ENCODE measurements at regions not wholly inside any gene's neighbourhood (a gene's known extent, or its start where the extent isn't known, plus 50 kb on each side); places are given as distances from the start of the nearest gene placed in this dataset.

DNA sequence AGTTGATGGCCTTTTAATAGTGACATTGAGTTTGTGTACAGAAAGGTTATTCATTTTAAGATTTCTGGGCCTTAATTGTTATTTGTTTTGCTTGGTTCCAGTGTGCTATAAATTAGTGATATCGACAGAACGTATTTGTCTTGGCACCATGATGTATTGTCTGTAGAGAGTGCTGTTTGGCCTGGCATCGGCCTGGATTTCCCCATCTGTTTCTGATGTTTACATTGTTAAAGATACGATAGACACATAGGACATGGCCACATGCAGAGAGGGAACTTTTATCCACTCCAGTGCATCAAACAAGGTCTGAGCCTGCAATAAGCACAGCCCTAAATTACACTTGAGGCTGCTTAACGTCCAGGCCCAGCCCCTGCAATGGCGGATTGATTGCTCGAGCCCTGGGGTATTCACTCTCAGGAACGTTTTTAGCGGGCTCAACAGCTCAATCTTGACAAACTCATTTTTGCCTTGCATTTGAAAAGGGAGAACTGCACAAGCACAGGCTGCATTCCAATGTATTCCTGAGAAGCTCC is 144.7 kb downstream of the SLC4A3 start:
- no peak for DNase-seq

DNA sequence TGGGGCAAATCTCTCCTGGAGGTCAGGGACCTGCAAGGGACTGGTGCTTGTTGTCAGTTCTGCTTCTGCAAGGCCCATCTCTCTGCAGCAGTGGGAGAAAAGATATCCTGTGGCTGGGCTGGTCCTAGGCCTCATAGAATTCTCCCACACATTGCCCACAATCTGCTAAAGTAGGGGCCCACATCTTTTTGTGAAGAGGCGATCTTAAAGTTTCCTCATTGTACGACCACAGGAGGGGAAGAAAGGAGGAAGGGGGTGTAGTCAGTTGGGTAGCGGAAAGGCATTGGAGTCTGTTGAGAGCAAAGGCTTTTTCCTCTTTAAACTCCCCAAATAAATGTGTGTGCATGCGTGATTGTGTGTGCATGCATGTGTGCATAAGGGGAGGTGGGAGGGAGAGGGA is 145.3 kb downstream of the SLC4A3 start:
- no peak for DNase-seq

DNA sequence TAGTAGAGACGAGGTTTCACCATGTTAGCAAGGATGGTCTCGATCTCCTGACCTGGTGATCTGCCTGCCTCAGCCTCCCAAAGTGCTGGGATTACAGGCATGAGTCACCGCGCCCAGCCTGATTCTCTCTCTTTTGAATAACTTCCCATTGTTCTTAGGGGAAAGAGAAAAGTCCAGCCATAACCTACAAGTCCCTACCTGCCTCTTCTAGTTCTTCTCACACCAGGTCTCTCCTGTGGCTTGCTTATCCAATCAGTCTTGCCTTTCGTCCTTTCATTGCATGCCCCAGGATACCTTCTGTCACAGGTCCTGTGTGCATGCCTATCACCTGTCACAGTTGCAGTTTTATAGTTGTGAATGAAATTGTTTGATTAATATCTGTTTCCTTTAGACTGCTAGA is 148.1 kb downstream of the SLC4A3 start:
- no peak for DNase-seq

DNA sequence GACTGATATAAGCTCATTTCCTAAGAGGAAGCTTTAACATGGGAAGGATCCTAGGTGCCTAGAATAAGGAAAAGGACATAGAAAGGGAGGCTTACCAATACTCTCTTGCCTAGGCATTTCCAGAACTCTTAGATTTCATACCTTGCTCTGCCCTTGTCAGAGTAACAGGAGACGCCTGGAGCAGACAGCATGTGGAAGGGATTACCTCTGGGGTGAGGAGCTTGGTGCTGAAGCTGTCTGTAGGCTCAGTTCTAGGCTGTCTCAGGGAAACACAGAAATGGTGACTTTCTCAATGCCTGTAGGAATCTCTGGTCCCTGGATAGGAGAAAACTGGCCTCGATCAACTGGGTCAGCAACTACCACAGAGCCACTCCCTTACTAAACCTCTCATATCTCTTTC is 150.0 kb downstream of the SLC4A3 start:
- DNase-seq, result no peak

DNA sequence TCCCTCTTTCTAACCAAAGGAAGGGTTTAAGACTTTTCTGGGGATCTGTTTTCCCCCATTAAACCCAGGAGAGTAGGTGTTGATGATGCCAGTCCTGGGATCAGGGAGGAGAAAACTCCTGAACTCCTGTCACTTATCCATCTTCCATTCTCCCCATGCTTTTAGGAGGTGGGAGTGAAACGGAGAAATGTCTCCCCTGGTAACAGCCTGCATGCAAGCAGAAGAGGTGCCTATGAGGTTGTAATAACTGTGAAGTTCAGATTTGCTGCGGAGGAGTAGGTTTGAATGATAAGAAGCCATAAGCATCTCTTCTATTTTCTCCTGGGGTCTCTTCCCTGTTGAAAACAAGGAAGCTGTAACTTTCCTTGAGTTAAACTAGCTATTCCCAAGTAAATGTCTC is 150.8 kb downstream of the SLC4A3 start:
- DNase-seq, result no peak

DNA sequence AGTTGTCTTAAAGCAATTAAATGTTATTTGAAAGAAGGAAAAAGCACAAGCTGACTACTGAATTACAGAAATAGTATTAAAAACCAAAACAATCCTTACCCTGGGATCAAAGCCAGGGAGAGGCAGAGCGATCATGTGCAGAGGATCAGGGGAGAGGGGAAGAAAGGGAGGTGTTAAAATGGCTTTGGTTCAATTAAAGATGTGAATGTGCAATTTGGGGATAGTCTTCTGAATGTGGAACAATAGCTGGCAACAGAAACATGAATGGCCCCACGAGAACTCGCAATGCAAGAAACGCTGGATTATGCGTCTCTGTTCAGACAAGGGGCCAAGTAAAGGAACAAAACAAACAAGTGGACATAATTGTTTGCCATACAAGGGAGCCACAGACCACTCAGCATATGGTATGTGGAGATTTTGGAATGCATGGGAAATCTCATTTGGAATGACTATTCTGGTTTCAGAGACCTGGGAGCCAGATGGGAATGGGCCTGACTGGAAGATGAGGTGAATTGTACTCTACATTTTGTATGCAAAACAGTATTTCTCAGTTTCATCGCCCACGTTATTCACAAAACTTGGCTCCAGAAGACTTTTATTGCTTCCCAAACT is 155.4 kb downstream of the SLC4A3 start:
- DNase-seq, result no peak

DNA sequence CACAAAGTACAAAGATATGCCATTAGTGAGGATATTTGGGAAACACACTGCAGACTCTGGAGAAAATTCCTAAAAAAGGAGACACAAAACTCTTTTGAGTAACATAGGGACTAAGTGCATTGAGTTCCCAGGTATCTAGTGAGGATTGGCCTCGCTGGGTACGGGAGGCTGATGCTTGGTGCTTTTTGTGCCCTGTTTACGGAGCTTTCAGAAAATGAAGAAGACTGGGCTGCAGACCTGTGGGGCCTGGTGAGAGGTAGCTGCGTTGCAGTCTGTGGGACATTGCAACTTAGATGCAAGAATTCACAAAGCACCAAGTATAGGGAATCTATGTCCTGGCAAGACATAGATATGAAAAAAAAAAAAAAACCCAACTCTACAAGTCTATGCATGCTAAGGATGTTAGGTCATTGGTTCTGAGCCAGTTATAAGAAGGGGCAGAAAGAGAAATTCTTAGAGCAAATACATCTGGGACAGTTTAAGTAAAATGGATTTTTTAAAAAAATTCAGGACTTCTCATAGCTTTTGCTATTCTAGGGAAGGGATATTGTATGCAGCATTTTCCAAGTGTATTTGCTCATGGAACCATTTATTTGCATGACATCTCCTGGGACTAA is 156.0 kb downstream of the SLC4A3 start:
- DNase-seq, result no peak

DNA sequence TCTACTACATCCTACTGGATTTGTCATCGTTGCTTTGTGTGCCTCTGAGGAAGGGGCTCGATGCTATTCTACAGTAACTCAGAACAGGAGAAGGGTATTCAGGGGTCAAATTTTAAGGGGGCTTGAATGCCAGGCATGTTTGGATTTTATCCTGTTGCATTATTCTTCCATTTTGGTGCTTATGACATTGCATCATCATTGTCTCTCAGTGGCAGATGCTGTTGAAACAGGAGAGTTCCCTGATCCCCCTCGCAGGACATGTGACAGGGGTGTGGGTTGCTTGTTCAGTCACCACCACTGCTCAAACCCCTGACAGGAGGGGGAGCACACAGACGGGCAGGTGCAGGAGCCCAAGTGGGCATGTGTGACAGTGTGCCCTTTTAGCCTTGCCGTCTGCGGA is 156.7 kb downstream of the SLC4A3 start:
- DNase-seq, result no peak

DNA sequence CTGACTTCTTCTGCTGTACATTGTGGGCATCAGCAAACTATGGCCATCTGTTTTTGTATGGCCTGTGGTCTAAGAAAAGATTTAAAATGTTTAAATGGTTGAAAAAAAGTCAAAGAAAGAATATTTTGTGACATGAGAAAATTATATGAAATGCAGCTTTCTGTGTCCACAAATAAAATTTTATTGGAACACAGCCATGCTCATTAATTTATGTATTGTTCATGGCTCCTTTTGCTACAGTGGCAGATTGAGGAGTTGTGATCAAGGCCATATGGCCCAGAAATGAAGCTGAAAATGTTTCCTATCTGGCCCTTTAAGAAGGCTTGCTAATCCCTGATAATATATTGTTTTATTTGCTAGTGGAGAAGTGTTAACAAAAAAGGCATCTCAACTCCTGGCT is 162.0 kb downstream of the SLC4A3 start:
- DNase-seq, result no peak

DNA sequence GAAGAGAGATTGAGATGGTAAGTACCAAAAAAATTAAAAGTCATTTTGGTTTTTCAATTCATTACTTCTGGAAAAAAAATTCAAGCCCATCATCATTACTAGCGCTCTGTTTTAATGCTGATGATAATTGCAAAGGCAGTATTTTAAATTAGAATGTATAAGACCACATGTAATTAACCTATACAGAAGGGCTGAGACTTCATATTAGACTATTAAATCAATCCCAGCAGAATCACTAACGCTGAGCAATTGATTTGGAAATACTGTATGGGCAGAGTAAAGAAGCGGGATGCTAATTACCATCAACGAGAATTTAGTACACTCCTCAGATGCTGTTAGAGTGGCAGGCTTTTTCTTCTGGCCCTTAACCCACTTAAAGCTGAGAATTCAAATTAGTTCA is 165.0 kb downstream of the SLC4A3 start:
- DNase-seq, result no peak

DNA sequence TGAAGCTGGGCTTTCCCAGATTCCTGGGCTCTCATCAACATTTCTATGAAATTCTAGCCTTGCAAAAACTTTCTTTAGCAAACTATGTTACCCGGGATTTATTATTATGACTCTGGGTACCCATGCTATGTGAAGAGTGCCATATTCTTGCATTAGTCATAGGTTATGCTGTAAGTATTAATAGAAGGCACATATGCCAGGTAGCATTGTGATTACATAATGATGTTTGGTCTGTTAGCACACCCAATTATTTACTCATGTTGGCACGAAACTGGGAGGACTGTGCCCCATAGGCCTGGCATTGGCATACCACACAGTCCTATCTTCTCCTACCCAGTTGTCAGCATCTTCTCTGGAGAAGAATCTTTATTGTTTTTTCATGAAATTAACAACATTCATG is 171.0 kb downstream of the SLC4A3 start:
- DNase-seq, result no peak

DNA sequence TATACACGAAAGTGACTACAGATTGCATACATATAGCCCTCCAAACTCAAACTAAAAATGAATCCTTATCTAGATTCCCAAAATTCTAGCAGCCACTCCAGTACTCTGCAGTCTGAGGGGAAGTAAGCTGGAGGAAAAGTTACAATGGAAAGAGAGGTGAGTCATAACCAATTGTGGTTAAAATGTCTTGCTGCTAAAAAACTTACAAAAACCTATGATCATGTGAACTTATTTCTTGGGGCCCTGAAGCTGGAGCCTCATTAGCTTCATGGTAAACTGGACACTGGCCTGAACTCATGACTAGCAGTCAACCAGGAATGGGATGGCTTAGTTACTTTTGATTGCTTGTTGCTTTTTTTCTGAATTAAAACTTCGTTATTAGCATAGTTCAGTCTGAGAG is 175.9 kb downstream of the SLC4A3 start:
- no peak for DNase-seq

DNA sequence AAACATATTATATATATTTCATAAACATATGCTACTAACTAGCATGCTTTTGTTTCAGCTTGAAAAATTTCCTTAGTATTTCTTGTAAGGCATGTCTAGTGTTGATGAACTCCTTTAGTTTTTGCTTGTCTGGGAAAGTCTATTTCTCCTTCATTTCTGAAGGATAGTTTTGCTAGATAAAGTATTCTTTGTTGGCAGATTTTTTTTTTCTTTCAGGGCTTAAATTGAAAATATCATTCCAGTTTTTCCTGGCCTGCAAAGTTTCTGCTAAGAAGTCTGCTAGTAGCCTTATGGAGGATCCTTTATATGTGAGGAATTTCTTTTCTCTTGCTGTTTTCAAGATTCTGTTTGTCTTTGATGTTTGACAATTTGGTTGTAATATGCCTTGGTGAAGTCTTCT is 183.5 kb downstream of the SLC4A3 start:
- DNase-seq, result no peak

DNA sequence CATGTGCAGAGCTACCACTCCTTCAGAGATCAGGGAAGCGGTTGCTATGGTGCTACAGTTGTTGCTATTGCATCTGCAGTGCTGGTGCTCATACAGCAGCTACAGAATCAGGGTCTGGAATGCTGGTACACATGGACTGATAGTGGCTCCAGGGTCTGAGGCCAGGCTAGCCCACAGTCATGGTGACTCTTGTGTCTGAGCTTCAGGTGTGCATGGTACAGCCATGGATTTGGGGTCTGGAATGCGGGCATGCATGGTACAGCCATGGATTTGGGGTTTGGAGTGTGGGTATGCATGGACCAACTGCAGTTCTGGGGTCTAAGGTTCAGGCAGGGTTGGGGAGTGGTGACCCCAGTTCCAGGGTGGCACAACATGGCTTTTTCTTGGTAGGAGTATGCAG is 185.2 kb downstream of the SLC4A3 start:
- no peak for DNase-seq

DNA sequence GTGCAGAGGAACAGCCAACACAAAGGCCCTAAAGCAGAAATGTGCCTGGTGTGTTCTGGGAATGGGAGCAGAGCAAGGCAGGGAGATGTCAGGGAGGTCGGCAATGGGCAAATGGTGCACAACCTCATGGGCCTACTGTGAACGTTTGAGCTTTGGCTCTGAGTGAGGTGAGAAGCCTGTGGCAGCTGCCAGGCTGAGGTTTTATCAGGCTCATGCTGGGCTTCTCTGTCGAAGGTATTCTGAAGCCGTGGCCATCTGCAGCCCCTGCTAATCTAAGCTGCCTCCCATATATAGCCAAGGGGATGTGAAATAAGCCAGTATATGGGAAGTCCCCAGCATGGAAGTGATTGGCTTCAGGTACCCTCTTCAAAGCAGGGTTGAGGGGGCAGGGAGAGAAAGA is 193.3 kb downstream of the SLC4A3 start:
- no peak for DNase-seq

DNA sequence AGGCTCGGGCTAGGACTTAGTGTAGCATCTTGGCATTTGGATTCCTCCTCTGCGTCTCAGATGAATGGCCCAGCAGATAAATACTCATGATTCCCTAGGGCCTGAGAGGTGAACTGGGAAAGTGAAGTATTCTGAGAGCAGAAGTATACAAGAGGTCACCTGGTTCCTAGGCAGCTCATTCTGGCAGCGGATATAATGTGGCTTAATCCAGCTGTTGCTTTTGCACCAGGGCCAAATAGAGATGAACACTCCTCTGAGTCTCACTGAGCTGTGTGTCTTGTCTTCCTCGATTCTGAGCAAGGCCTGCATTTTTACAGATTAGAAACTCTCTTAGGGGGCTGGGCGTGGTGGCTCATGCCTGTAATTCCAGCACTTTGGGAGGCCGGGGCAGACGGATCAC is 196.1 kb downstream of the SLC4A3 start:
- no peak for DNase-seq

DNA sequence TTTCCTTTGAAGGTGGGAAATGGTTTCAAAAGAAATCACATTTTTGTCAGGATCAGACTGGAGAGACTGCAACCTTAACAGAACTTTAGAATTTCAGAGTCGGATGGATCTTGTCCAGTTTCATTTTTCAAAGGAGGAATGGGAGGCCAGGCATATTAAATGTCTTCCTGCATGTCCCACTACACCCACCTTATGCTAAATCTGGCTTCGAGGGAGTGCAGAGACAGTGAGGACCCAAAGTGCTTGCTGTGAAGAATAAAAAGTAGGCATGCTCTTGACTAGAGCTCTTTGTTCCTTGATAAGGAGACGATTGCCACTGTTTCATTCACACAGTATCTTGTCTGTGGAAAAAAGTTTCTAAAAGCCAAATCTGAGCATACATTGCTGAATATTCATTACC is 197.6 kb downstream of the SLC4A3 start:
- DNase-seq, result no peak

DNA sequence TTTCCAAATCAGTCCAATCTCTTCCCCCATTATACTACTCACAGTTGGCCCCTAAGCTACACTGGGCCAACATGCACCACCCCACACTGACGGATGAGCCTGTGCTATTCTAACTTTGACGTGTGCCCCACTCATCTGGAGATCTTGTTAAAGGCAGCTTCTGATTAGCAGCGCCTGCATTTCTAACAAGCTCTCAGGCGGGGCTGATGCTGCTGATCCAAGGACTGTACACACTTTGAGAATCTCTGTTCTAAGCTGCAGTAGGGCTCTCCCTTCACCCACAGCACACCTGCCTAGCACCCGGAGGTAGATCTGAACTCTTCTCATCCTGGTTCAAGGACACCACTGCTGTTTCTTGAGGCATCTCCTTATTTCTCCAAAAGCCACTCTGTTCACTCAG is 200.7 kb downstream of the SLC4A3 start:
- DNase-seq, result no peak

DNA sequence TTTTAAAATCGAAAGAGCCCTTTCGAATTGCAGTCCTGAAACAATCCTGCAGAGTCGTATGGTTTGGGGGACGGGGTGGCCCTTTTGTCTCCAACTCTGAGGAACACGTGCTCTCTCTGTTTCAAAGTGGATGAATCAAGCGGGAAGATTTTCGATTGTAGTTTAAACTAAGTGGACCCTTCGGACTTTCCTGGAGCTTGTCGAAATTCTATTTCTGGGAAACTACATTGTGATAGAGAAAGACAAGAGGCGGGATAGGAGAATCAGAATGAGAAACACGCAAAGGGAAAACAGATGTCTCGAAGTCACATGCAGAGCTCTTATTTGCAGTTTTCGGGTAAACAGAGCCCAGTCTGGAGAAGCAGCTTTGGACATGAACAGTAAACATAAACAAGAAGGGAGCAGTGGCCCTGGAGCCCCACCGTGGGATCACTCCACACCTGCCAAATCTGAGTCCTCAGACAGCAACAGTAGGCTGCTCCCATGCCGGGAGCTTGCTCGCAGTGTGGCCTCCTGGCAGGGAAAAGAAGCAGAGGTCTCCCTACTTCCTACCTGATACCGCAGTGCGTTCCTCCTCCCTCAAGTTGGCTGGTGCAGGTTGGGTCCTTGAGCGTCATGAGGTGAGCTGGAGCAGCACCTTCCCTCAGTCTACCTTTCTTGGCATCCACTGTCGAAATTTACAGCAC is 202.4 kb downstream of the SLC4A3 start:
- DNase-seq, result no peak

DNA sequence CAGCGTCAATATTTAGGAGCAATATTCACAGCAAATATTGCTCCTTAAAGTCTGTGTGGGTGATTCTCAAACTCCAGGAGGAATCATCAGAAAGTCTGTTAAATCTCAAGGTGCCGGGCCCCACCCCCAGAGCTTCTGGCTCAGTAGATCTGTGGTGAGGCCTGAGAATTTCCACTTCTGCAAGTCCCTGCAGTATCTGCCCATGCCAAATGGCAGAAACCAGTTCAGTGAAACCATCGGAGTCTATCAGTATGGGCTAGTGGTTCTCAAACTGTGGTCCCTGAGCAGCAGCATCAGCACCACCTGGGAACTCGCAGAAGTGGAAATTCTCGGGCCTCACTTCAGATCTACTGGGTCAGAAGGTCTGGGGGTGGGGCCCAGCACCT is 202.9 kb downstream of the SLC4A3 start:
- DNase-seq, result no peak

DNA sequence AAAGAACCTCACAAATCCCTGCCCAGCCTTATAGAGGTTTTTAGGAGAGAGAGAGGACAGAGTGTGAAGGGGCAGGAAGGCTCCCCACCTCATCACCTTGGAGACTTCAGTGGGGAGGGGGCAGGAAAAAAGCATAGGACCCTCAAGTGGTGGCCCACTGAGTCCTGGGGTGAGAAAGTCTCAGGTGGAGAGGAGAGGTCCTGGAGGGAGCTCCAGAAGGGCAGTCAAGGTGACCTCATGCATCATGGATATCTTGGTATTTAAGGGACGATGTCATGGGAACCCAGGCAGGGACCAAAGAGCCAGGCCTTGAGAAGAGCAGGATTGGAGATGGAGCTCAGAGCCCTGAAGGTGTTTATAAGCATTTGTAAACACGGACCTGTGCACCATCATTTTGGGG is 204.5 kb downstream of the SLC4A3 start:
- no peak for DNase-seq

DNA sequence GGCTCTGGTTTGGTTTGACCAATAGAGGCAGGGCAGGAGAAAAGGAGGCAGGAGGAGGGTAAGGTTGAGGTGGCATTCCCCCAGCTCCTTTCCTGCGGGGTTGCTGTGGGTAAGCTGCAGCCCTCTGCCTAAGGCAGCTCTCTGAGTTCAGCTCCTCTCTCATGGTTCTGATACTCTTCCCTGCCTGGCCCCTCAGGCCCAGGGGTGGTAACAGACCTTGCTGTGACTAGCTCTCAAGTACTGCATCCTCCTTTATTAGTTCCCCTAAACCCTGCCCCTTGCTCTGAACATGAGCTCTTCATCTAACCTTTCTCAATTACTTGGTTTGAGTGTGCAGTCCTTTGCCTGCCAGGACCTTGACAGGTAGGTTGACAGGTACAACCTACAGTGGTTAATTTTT is 205.5 kb downstream of the SLC4A3 start:
- DNase-seq, result no peak

DNA sequence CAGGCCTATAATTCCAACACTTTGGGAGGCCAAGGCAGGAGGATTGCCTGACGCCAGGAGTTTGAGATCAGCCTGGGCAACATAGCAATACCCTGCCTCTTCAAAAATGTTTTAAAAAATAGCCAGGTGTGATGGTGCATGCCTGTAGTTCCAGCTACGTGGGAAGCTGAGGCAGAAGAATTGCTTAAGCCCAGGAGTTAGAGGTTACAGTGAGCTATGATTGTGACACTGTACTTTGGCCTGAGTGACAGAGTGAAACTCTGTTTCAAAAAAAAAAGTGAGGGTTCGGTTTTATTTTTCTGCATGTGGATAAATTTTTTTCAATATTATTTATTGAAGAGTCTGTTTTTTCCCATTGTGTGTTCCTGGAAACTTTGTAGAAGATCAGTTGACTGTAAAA is 208.1 kb downstream of the SLC4A3 start:
- DNase-seq, result peak; percentile 29

DNA sequence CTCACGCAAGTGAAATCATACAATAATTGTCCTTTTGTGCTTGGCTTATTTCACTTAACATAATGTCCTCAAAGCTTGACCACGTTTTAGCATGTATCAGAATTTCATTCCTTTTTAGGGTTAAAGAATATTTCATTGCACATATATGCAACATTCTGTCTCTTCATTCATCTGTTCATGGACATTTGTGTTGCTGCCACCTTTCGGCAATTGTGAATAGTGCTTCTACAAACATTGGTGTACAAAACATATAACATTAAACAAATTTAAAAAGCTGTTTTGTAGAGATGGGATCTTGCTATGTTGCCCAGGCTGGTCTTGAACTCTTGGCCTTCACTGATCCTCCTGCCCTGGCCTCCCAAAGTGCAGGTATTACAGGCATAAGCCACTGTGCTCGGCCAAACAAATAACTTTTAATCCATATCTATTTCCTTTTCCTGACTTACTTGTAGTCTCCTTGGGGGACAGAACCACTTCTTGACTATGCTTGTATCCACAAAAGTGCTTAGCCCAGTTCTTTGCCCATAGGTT is 209.3 kb downstream of the SLC4A3 start:
- DNase-seq, result no peak
